HEK293 (cell line): ENCODE measurements at regions not wholly inside any gene's neighbourhood (a gene's known extent, or its start where the extent isn't known, plus 50 kb on each side); places are given as distances from the start of the nearest gene placed in this dataset.

ENCODE experiments used
- BCL11A ChIP-seq: fragments of 450-650 bp; formaldehyde crosslinking; IDR thresholded peaks from 2 replicates; pipeline ENCODE4 v1.5.1; 2016; ENCODE audit warnings: low read depth, missing biosample characterization, missing genetic modification characterization
- CTCF ChIP-seq: fragments of 450-650 bp; formaldehyde crosslinking; IDR thresholded peaks from 2 replicates; pipeline ENCODE4 v1.5.1; 2016; ENCODE audit warnings: missing biosample characterization, missing genetic modification characterization
- KLF16 ChIP-seq: fragments of 450-650 bp; formaldehyde crosslinking; IDR thresholded peaks from 2 replicates; pipeline ENCODE4 v1.5.1; 2017; ENCODE audit warnings: missing biosample characterization, missing genetic modification characterization
- MZF1 ChIP-seq: fragments of 450-650 bp; formaldehyde crosslinking; IDR thresholded peaks from 2 replicates; pipeline ENCODE4 v1.5.1; 2017; ENCODE audit warnings: missing biosample characterization, missing genetic modification characterization, borderline replicate concordance
- ZFP3 ChIP-seq: fragments of 450-650 bp; formaldehyde crosslinking; IDR thresholded peaks from 2 replicates; pipeline ENCODE4 v1.5.1; 2016; ENCODE audit warnings: low read depth, missing biosample characterization, missing genetic modification characterization
- ZNF133 ChIP-seq: fragments of 450-650 bp; formaldehyde crosslinking; IDR thresholded peaks from 2 replicates; pipeline ENCODE4 v1.5.1; 2016; ENCODE audit warnings: missing biosample characterization, missing genetic modification characterization
- ZNF138 ChIP-seq: fragments of 450-650 bp; formaldehyde crosslinking; IDR thresholded peaks from 2 replicates; pipeline ENCODE4 v1.5.1; 2016; ENCODE audit warnings: missing biosample characterization, missing genetic modification characterization, borderline replicate concordance
- ZNF24 ChIP-seq: fragments of 450-650 bp; formaldehyde crosslinking; IDR thresholded peaks from 2 replicates; pipeline ENCODE4 v1.5.1; 2016; ENCODE audit warnings: missing biosample characterization, missing genetic modification characterization
- ZNF555 ChIP-seq: fragments of 450-650 bp; formaldehyde crosslinking; conservative IDR thresholded peaks from 2 replicates; pipeline ENCODE4 v1.5.1; 2017; ENCODE audit warnings: missing biosample characterization, mild to moderate bottlenecking, missing genetic modification characterization, inconsistent platforms
- ZNF664 ChIP-seq: fragments of 450-650 bp; formaldehyde crosslinking; IDR thresholded peaks from 2 replicates; pipeline ENCODE4 v1.5.1; 2016; ENCODE audit warnings: missing biosample characterization, missing genetic modification characterization

GRCh38 chr3:137409584-137409983 is 354.5 kb upstream of the SOX14 start:
- TF ChIP-seq CTCF (no peak), KLF16 (tag by site-specific recombination) (no peak), ZFP3 (tag by site-specific recombination) (no peak), BCL11A (tag by site-specific recombination) (no peak), ZNF133 (tag by site-specific recombination) (no peak), ZNF138 (no peak), MZF1 (tag by site-specific recombination) (no peak), ZNF664 (tag by site-specific recombination) (no peak), ZNF555 (tag by site-specific recombination) (no peak), ZNF24 (tag by site-specific recombination) (no peak)
